ENCODE measurements at regions not wholly inside any gene's neighbourhood (a gene's known extent, or its start where the extent isn't known, plus 50 kb on each side); places are given as distances from the start of the nearest gene placed in this dataset.

GRCh38 chr6:99024089-99024488 is 76.3 kb upstream of the FBXL4 start:
- TF ChIP-seq POLR2AphosphoS5 (IDR thresholded peaks at IDR 0.05) = no peak
- no peak for TF ChIP-seq POLR2A (IDR thresholded peaks at IDR 0.05)
- no peak for TF ChIP-seq EP300 (IDR thresholded peaks at IDR 0.05; ENCODE audit: low read depth)
- no peak for TF ChIP-seq CTCF (IDR thresholded peaks at IDR 0.05)
- WGBS, 2 donors (ENCODE audit: low coverage in 1 of 2) = 91 to 93% methylated on average over 3 of the region's 3 CpGs
- no peak for DNase-seq
- in situ Hi-C loops (cut with MboI; ENCODE audit: low pct_ligation_motif_present in 1 of 4, low pct_unique_long_range_greater_than_20kb in 1 of 4, low sequenced_read_pairs in 3 of 4) (no loop called here), intact Hi-C loops (cut with DNase I; ENCODE audit: low total_unique reads) (no loop called here)
- Histone ChIP-seq H3K27ac (no peak overlapping the region), H3K4me3 (no peak overlapping the region), H3K9me3 (no peaks in the 10 kb centered on the region), H3K36me3 (no peaks in the 10 kb centered on the region), H3K27me3 (no peaks in the 10 kb centered on the region), H3K4me1 (no peaks in the 10 kb centered on the region)

- Histone ChIP-seq H3K4me1 (no peaks in the 10 kb centered on the region), H3K9me3 (no peaks in the 10 kb centered on the region), H3K4me3 (no peak overlapping the region), H3K36me3 (no peaks in the 10 kb centered on the region), H3K27ac (no peak overlapping the region), H3K27me3 (no peaks in the 10 kb centered on the region)
- no peak for DNase-seq
- intact Hi-C loops (cut with DNase I; ENCODE audit: low total_unique reads) = no loop called here
- in situ Hi-C loops (cut with MboI; ENCODE audit: low pct_ligation_motif_present in 1 of 4, low pct_unique_long_range_greater_than_20kb in 1 of 4, low sequenced_read_pairs in 3 of 4) = no loop called here
- WGBS, 2 donors (ENCODE audit: low coverage in 1 of 2) = 72 to 80% methylated on average over 1 to 9 of the region's 9 CpGs
- TF ChIP-seq EP300 (IDR thresholded peaks at IDR 0.05; ENCODE audit: low read depth) = no peak
- TF ChIP-seq POLR2A (IDR thresholded peaks at IDR 0.05) = no peak
- TF ChIP-seq POLR2AphosphoS5 (IDR thresholded peaks at IDR 0.05) = no peak
- no peak for TF ChIP-seq CTCF (IDR thresholded peaks at IDR 0.05)
Measured at GRCh38 chr6:99022039-99022609, 74.4 kb upstream of the FBXL4 start.

GRCh38 chr6:99019381-99019780 is 71.6 kb upstream of the FBXL4 start:
- no peak for TF ChIP-seq POLR2AphosphoS5 (IDR thresholded peaks at IDR 0.05)
- TF ChIP-seq CTCF (IDR thresholded peaks at IDR 0.05) = no peak
- no peak for TF ChIP-seq EP300 (IDR thresholded peaks at IDR 0.05; ENCODE audit: low read depth)
- TF ChIP-seq POLR2A (IDR thresholded peaks at IDR 0.05) = no peak
- no peaks in the 10 kb centered on the region for H3K36me3 ChIP-seq
- in situ Hi-C loops (cut with MboI; ENCODE audit: low pct_ligation_motif_present in 1 of 4, low pct_unique_long_range_greater_than_20kb in 1 of 4, low sequenced_read_pairs in 3 of 4) (no loop called here), intact Hi-C loops (cut with DNase I; ENCODE audit: low total_unique reads) (no loop called here)
- no peak overlapping the region for H3K4me3 ChIP-seq
- no peaks in the 10 kb centered on the region for H3K27me3 ChIP-seq
- H3K4me1 ChIP-seq = no peaks in the 10 kb centered on the region
- no peak overlapping the region for H3K27ac ChIP-seq
- no peak for DNase-seq
- 86 to 94% methylated on average over 1 of the region's 1 CpG for WGBS, 2 donors (ENCODE audit: low coverage in 1 of 2)
- H3K9me3 ChIP-seq = no peaks in the 10 kb centered on the region

- H3K4me1 ChIP-seq = no peaks in the 10 kb centered on the region
- DNase-seq = no peak
- no peaks in the 10 kb centered on the region for H3K9me3 ChIP-seq
- no peaks in the 10 kb centered on the region for H3K27me3 ChIP-seq
- intact Hi-C loops (cut with DNase I; ENCODE audit: low total_unique reads) (no loop called here), in situ Hi-C loops (cut with MboI; ENCODE audit: low pct_ligation_motif_present in 1 of 4, low pct_unique_long_range_greater_than_20kb in 1 of 4, low sequenced_read_pairs in 3 of 4) (no loop called here)
- no peak overlapping the region for H3K27ac ChIP-seq
- H3K36me3 ChIP-seq = no peaks in the 10 kb centered on the region
- WGBS, 2 donors (ENCODE audit: low coverage in 1 of 2) = 25 to 69% methylated on average over 1 of the region's 1 CpG
- no peak overlapping the region for H3K4me3 ChIP-seq
- TF ChIP-seq CTCF (IDR thresholded peaks at IDR 0.05) (no peak), POLR2AphosphoS5 (IDR thresholded peaks at IDR 0.05) (no peak), POLR2A (IDR thresholded peaks at IDR 0.05) (no peak), EP300 (IDR thresholded peaks at IDR 0.05; ENCODE audit: low read depth) (no peak)
Measured at GRCh38 chr6:99017150-99017549, 69.4 kb upstream of the FBXL4 start.

All from transverse colon (tissue), 4 donors.